ENCODE measurements at regions not wholly inside any gene's neighbourhood (a gene's known extent, or its start where the extent isn't known, plus 50 kb on each side); places are given as distances from the start of the nearest gene placed in this dataset.

DNA sequence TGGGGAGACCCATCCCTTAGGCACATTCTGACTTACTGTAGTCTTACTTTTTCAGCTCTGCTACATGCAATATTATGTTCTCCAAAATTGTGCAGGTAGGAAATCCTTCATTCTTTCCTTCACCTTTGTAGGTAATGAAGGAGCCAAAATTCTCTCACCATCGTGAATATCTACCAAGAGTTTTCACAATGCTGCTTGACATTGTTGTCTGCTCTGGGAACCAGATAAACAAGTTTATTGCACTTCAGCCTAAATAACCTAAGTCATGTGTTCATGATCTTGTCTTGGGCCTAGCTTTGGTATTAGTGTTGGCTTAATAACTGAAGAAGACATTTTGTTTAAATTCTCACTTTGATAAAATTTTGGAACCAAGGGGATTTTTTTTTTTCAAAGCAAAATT, 110.8 kb upstream of the ELAC2 start:
- Histone ChIP-seq H3K4me2 (replicated peaks; ENCODE audit: extremely low read depth, low read length, poor library complexity, severe bottlenecking) (no peak overlapping the region), H2AFZ (ENCODE audit: insufficient read depth, low read depth, low read length, poor library complexity, severe bottlenecking) (no peak overlapping the region), H3K9me3 (replicated peaks in 1 of 2; ENCODE audit: control insufficient read depth in 1 of 2, insufficient read depth in 1 of 2, low read length in 2 of 2) (peaks cover 4% of the 10 kb centered on the region in 2 donors), H3K4me1 (ENCODE audit: control insufficient read depth in 1 of 2, insufficient read depth in 2 of 2, low read length in 2 of 2) (no peaks in the 10 kb centered on the region), H4K20me1 (ENCODE audit: insufficient read depth, low read length) (no peaks in the 10 kb centered on the region), H3K4me3 (replicated peaks in 1 of 3; ENCODE audit: low read depth in 2 of 3, low read length in 3 of 3) (no peak overlapping the region), H3K9ac (ENCODE audit: insufficient read depth, low read length, poor library complexity, severe bottlenecking) (no peak overlapping the region), H3K27me3 (ENCODE audit: control insufficient read depth in 2 of 2, insufficient read depth in 2 of 2, low read length in 2 of 2) (no peaks in the 10 kb centered on the region), H3K79me2 (ENCODE audit: insufficient read depth, low read length) (no peaks in the 10 kb centered on the region), H3K27ac (ENCODE audit: low read depth in 1 of 2, low read length in 2 of 2) (no peak overlapping the region), H3K36me3 (replicated peaks in 1 of 2; ENCODE audit: control insufficient read depth in 1 of 2, insufficient read depth in 2 of 2, low read length in 2 of 2) (no peaks in the 10 kb centered on the region)
- Mint-ChIP-seq H3K9me3 (peaks cover 2 to 11% (median 5%) of the 10 kb centered on the region in 7 donors), H3K27me3 (ENCODE audit: low read depth in 3 of 3) (no peaks in the 10 kb centered on the region), H3K4me3 (no peak overlapping the region), H3K27ac (no peak overlapping the region), H3K36me3 (no peaks in the 10 kb centered on the region), H3K4me1 (no peaks in the 10 kb centered on the region)
- intact Hi-C loops (cut with micrococcal nuclease) = no loop called here
- DNase-seq = no peak
- TF ChIP-seq, protein P1, sequence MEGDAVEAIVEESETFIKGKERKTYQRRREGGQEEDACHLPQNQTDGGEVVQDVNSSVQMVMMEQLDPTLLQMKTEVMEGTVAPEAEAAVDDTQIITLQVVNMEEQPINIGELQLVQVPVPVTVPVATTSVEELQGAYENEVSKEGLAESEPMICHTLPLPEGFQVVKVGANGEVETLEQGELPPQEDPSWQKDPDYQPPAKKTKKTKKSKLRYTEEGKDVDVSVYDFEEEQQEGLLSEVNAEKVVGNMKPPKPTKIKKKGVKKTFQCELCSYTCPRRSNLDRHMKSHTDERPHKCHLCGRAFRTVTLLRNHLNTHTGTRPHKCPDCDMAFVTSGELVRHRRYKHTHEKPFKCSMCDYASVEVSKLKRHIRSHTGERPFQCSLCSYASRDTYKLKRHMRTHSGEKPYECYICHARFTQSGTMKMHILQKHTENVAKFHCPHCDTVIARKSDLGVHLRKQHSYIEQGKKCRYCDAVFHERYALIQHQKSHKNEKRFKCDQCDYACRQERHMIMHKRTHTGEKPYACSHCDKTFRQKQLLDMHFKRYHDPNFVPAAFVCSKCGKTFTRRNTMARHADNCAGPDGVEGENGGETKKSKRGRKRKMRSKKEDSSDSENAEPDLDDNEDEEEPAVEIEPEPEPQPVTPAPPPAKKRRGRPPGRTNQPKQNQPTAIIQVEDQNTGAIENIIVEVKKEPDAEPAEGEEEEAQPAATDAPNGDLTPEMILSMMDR (IDR thresholded peaks at IDR 0.05) = no peak
- no CpG with 5 or more reads among the region's 1 CpG for WGBS (ENCODE audit: insufficient coverage)

DNA sequence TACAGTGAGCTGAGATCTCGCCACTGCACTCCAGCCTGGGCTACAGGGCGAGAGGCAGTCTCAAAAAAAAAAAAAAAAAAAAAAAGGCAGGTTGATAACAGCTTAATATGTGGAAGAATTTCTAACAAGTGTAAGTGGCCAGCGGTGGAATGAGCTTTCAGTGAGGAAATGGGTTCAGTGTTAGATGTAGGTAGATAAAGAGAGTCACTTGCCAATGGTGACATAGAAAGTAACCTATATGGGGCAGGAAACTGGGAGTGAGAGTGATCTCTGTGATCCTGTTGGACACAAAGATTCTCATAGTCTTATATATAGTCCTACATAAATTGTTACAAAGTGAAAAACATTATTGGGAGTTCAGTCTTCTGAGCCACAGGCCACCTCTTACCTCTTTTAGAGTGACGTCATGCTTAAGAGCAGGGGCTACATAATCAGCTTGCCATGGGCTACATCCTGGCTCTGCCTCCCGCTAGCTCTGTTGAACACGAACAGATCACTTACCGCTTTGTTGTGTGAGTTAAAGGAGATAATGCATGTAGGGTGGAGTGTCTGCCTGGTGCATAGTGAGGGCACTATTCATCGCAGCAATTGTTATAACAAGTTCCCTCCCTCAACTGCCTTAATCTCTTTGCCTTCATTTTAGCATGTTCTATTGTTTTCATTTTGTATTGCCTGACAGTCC, 110.2 kb upstream of the ELAC2 start:
- Mint-ChIP-seq H3K4me3 (no peak overlapping the region), H3K27ac (no peak overlapping the region), H3K4me1 (no peaks in the 10 kb centered on the region), H3K9me3 (peaks cover 2 to 10% (median 7%) of the 10 kb centered on the region in 7 donors), H3K27me3 (ENCODE audit: low read depth in 3 of 3) (no peaks in the 10 kb centered on the region), H3K36me3 (no peaks in the 10 kb centered on the region)
- no peak overlapping the region for H3K4me2 ChIP-seq (replicated peaks; ENCODE audit: extremely low read depth, low read length, poor library complexity, severe bottlenecking)
- no peak overlapping the region for H3K4me3 ChIP-seq (replicated peaks in 1 of 3; ENCODE audit: low read depth in 2 of 3, low read length in 3 of 3)
- intact Hi-C loops (cut with micrococcal nuclease) = no loop called here
- no peaks in the 10 kb centered on the region for H4K20me1 ChIP-seq (ENCODE audit: insufficient read depth, low read length)
- no peak overlapping the region for H2AFZ ChIP-seq (ENCODE audit: insufficient read depth, low read depth, low read length, poor library complexity, severe bottlenecking)
- H3K9me3 ChIP-seq (replicated peaks in 1 of 2; ENCODE audit: control insufficient read depth in 1 of 2, insufficient read depth in 1 of 2, low read length in 2 of 2) = peaks cover 4% of the 10 kb centered on the region in 2 donors
- H3K9ac ChIP-seq (ENCODE audit: insufficient read depth, low read length, poor library complexity, severe bottlenecking) = no peak overlapping the region
- no peaks in the 10 kb centered on the region for H3K27me3 ChIP-seq (ENCODE audit: control insufficient read depth in 2 of 2, insufficient read depth in 2 of 2, low read length in 2 of 2)
- 63% methylated on average over 2 of the region's 8 CpGs for WGBS (ENCODE audit: insufficient coverage)
- no peaks in the 10 kb centered on the region for H3K36me3 ChIP-seq (replicated peaks in 1 of 2; ENCODE audit: control insufficient read depth in 1 of 2, insufficient read depth in 2 of 2, low read length in 2 of 2)
- TF ChIP-seq, protein P1 (IDR thresholded peaks at IDR 0.05) = no peak
- no peak for DNase-seq
- no peaks in the 10 kb centered on the region for H3K79me2 ChIP-seq (ENCODE audit: insufficient read depth, low read length)
- H3K4me1 ChIP-seq (ENCODE audit: control insufficient read depth in 1 of 2, insufficient read depth in 2 of 2, low read length in 2 of 2) = no peaks in the 10 kb centered on the region
- H3K27ac ChIP-seq (ENCODE audit: low read depth in 1 of 2, low read length in 2 of 2) = no peak overlapping the region

Measured in CD14-positive monocyte (primary cell).